Natural killer cell (primary cell): ENCODE measurements at regions not wholly inside any gene's neighbourhood (a gene's known extent, or its start where the extent isn't known, plus 50 kb on each side); places are given as distances from the start of the nearest gene placed in this dataset.

ENCODE experiments used
- ATAC-seq, 3 donors: fragments of 150-1000 bp in 2 of 3; fragments of 200-7000 bp in 1 of 3; cut with Tn5 transposase; 1 replicate in 1 of 3; 2 replicates in 2 of 3; pipeline ENCODE4 v1.10.0; 2021; ENCODE audit warnings: mild to moderate bottlenecking in 2 of 3, moderate library complexity in 2 of 3
- DNase-seq, 2 donors: peaks; one replicate each; pipeline versions ENCODE4 v3.0.0 to v3.0.0-alpha.2; 2013 to 2021; ENCODE audit warnings: mixed read lengths in 1 of 2
- H3K27ac ChIP-seq: one replicate; pipeline ENCODE4 v1.5.1; 2013; ENCODE audit warnings: mild to moderate bottlenecking, low read length
- H3K27me3 ChIP-seq: one replicate; pipeline ENCODE4 v1.6.1; 2013; ENCODE audit warnings: low read length; ENCODE audit not compliant: control insufficient read depth, insufficient read depth
- H3K36me3 ChIP-seq: one replicate; pipeline ENCODE4 v1.6.1; 2013; ENCODE audit warnings: low read length; ENCODE audit not compliant: control insufficient read depth, insufficient read depth
- H3K4me1 ChIP-seq: one replicate; pipeline ENCODE4 v1.6.1; 2013; ENCODE audit warnings: low read length; ENCODE audit not compliant: control insufficient read depth, insufficient read depth
- H3K4me3 ChIP-seq: one replicate; pipeline ENCODE4 v1.5.1; 2013; ENCODE audit warnings: low read length
- H3K9me3 ChIP-seq: one replicate; pipeline ENCODE4 v1.6.1; 2013; ENCODE audit warnings: low read length; ENCODE audit not compliant: control insufficient read depth, insufficient read depth
- H3K27ac Mint-ChIP-seq, 2 donors: one replicate each; pipeline ENCODE4 v1.8.0; 2022; ENCODE audit warnings: mild to moderate bottlenecking in 2 of 2, mixed read lengths in 2 of 2, moderate library complexity in 1 of 2
- H3K27me3 Mint-ChIP-seq, 2 donors: one replicate each; pipeline ENCODE4 v1.8.0; 2022; ENCODE audit warnings: low read depth in 2 of 2, mixed read lengths in 2 of 2
- H3K36me3 Mint-ChIP-seq: one replicate; pipeline ENCODE4 v1.8.0; 2022; ENCODE audit warnings: mixed read lengths
- H3K4me1 Mint-ChIP-seq, 2 donors: one replicate each; pipeline ENCODE4 v1.8.0; 2022; ENCODE audit warnings: mixed read lengths in 2 of 2
- H3K4me3 Mint-ChIP-seq: one replicate; pipeline ENCODE4 v1.8.0; 2022; ENCODE audit warnings: mild to moderate bottlenecking, moderate library complexity, mixed read lengths
- H3K9me3 Mint-ChIP-seq, 2 donors: one replicate each; pipeline ENCODE4 v1.8.0; 2022; ENCODE audit warnings: mixed read lengths in 2 of 2
- WGBS: methylation state at CpG from one replicate; pipeline ENCODE4 v1.1.7; 2013; ENCODE audit warnings: missing lambda C conversion rate; ENCODE audit not compliant: insufficient coverage; 5-methylcytosine and 5-hydroxymethylcytosine counted together
- intact Hi-C: fragments of 100-400 bp; cut with micrococcal nuclease; formaldehyde crosslinking; loops from one replicate; pipeline ENCODE4 v1.14.2; 2022
- TF ChIP-seq, protein P1 (sequence below): fragments of 200-600 bp; IDR thresholded peaks from one replicate; pipeline ENCODE4 v1.8.0; 2022; ENCODE audit warnings: antibody characterized with exemption

DNA sequence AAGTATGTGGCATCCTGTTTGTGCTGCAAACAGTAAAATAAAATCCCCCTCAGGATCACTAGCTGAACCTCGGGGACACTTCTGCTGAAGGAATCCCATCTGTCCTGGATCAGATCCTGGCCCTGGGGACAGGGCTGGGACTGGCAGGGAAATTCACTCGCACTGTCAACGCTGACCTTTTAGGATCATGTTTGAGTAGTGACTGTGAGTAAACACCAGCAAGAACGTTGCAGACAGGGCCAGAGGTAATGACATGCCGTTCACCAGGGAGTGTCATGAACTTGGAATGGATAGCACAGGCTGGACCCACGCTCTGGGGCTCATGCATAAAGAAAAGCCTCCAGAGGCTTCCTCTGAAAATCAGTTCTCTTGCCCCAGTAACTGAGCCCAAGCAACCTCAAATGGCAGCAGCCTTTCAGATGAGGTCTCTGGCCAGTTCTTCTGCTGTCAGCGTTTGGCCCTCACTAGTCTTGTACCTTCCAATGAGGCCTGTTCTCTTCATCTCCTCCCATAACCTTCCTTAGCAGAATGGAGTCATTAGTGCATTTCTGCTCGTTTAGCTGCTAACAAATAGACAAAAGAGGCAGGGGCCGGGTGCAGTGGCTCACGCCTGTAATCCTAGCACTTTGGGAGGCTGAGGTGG is 51.0 kb upstream of the BARX2 start:
- Mint-ChIP-seq H3K4me3 (no peak overlapping the region), H3K36me3 (no peaks in the 10 kb centered on the region), H3K9me3 (no peaks in the 10 kb centered on the region), H3K27ac (no peak overlapping the region), H3K27me3 (peaks cover 9 to 13% of the 10 kb centered on the region in 2 donors), H3K4me1 (no peaks in the 10 kb centered on the region)
- intact Hi-C loops, result no loop called here
- Histone ChIP-seq H3K4me1 (no peaks in the 10 kb centered on the region), H3K27me3 (no peaks in the 10 kb centered on the region), H3K27ac (no peak overlapping the region), H3K4me3 (no peak overlapping the region), H3K9me3 (no peaks in the 10 kb centered on the region), H3K36me3 (no peaks in the 10 kb centered on the region)
- ATAC-seq (no peak), DNase-seq (no peak)
- TF ChIP-seq, protein P1, sequence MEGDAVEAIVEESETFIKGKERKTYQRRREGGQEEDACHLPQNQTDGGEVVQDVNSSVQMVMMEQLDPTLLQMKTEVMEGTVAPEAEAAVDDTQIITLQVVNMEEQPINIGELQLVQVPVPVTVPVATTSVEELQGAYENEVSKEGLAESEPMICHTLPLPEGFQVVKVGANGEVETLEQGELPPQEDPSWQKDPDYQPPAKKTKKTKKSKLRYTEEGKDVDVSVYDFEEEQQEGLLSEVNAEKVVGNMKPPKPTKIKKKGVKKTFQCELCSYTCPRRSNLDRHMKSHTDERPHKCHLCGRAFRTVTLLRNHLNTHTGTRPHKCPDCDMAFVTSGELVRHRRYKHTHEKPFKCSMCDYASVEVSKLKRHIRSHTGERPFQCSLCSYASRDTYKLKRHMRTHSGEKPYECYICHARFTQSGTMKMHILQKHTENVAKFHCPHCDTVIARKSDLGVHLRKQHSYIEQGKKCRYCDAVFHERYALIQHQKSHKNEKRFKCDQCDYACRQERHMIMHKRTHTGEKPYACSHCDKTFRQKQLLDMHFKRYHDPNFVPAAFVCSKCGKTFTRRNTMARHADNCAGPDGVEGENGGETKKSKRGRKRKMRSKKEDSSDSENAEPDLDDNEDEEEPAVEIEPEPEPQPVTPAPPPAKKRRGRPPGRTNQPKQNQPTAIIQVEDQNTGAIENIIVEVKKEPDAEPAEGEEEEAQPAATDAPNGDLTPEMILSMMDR, result no peak
- 79% methylated on average over 10 of the region's 10 CpGs for WGBS

DNA sequence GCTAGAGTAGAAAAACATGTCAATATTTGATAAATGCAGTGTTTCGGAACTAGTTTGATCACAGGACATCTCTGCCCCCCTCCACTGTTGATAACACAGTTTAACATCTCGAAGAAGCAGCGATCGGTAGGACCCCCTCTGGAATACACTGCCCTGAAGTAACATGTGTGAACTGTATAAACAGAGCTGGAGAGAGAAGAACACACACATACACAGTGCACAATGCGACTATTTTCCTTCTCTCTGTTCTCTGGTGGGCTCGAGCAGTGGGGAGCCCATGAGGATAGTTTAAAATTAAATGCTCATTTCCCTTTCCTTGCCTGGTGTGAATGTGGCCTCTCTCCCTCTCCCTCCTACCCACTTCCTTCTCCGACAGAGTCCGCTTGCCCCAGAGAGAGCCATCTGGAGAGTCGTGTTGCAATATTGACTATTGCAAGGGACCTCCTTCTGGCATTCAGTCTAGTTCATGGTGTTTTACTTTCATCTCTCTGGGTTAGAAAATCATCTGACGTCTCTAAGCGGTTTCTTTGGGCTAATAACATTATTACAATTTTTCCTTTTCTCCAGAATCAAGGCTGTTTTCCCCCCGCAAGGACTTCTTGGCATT is 51.6 kb upstream of the BARX2 start:
- Histone ChIP-seq H3K4me1 (no peaks in the 10 kb centered on the region), H3K36me3 (no peaks in the 10 kb centered on the region), H3K9me3 (no peaks in the 10 kb centered on the region), H3K4me3 (no peak overlapping the region), H3K27ac (no peak overlapping the region), H3K27me3 (no peaks in the 10 kb centered on the region)
- DNase-seq (no peak), ATAC-seq (peak in 1 of 3 donors; percentile 27)
- Mint-ChIP-seq H3K4me3 (no peak overlapping the region), H3K27me3 (peaks cover 9 to 13% of the 10 kb centered on the region in 2 donors), H3K4me1 (no peaks in the 10 kb centered on the region), H3K9me3 (no peaks in the 10 kb centered on the region), H3K36me3 (no peaks in the 10 kb centered on the region), H3K27ac (no peak overlapping the region)
- intact Hi-C loops, result no loop called here
- TF ChIP-seq, protein P1, result no peak
- 47% methylated on average over 9 of the region's 12 CpGs for WGBS

DNA sequence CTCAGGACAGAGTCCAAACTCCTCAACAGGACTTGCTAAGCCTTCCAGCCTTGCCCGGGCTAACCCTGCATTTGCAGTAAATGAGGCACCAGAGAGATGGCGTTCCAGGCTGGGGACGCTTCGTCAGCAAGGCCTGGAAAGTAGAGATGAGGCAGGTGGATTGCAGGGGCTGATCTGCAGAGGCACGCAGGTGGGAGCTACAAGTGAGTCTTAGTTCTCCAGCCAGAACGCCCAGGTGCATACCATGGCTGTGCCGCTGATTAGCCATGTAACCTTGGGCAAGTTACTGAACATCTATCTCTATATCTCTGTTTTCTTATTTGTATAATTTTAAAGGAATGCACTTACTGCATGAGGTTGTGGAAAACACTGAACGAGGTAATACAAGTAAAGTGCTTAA is 52.7 kb upstream of the BARX2 start:
- ATAC-seq, result no peak
- no peak overlapping the region for H3K4me3 Mint-ChIP-seq
- Histone ChIP-seq H3K4me3 (no peak overlapping the region), H3K9me3 (no peaks in the 10 kb centered on the region), H3K27ac (no peak overlapping the region), H3K4me1 (no peaks in the 10 kb centered on the region), H3K27me3 (no peaks in the 10 kb centered on the region), H3K36me3 (no peaks in the 10 kb centered on the region)
- TF ChIP-seq, protein P1, result no peak
- WGBS, result 91% methylated on average over 8 of the region's 8 CpGs
- no peaks in the 10 kb centered on the region for H3K9me3 Mint-ChIP-seq
- H3K27ac Mint-ChIP-seq, result no peak overlapping the region
- DNase-seq, result no peak
- H3K36me3 Mint-ChIP-seq, result no peaks in the 10 kb centered on the region
- intact Hi-C loops, result no loop called here
- no peaks in the 10 kb centered on the region for H3K4me1 Mint-ChIP-seq
- peaks cover 9 to 13% of the 10 kb centered on the region in 2 donors for H3K27me3 Mint-ChIP-seq

DNA sequence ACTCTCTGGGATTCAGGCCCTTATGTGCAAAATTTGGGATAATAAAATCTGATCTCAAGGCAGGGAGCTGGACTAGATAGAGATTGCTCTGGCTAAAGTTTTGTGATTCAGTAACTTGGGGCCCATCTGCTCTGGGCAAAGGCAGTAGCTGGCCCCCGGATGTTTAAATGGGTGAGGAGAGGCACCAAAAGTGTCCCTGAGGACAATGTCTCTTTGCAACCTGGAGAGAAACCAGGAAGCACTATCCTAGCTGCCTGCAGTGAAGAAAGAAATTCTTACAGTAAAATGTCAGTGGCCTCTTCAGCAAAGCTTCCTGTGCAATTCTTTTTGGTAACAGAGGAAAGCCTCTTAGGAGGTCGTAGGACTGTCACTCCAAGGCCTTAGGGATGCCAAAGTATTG is 54.6 kb upstream of the BARX2 start:
- DNase-seq, result no peak
- 96% methylated on average over 2 of the region's 2 CpGs for WGBS
- Mint-ChIP-seq H3K9me3 (no peaks in the 10 kb centered on the region), H3K27me3 (peaks cover 9 to 13% of the 10 kb centered on the region in 2 donors), H3K4me1 (no peaks in the 10 kb centered on the region), H3K27ac (no peak overlapping the region), H3K36me3 (no peaks in the 10 kb centered on the region), H3K4me3 (no peak overlapping the region)
- H3K4me3 ChIP-seq, result no peak overlapping the region
- no peak overlapping the region for H3K27ac ChIP-seq
- intact Hi-C loops, result no loop called here
- no peaks in the 10 kb centered on the region for H3K4me1 ChIP-seq
- no peaks in the 10 kb centered on the region for H3K36me3 ChIP-seq
- H3K9me3 ChIP-seq, result no peaks in the 10 kb centered on the region
- no peaks in the 10 kb centered on the region for H3K27me3 ChIP-seq
- TF ChIP-seq, protein P1, result no peak
- ATAC-seq, result no peak
